WTC11 (cell line): ENCODE measurements at regions not wholly inside any gene's neighbourhood (a gene's known extent, or its start where the extent isn't known, plus 50 kb on each side); places are given as distances from the start of the nearest gene placed in this dataset.

Experiments used
- ATAC-seq: fragments of 200-7000 bp; cut with Tn5 transposase; 2 replicates; pipeline ENCODE4 v1.10.0; 2021; ENCODE audit warnings: mild to moderate bottlenecking, moderate library complexity
- CTCF ChIA-PET: fragments of 300-600 bp; sonication (Branson Sonifier 250); formaldehyde crosslinking; loops from one replicate; lab custom pipeline; 2021; ENCODE audit warnings: antibody characterized with exemption; lab: Charles Lee
- POLR2A ChIA-PET: fragments of 350-600 bp; sonication (Branson Sonifier 250); formaldehyde crosslinking; loops from one replicate; lab custom pipeline; 2021; ENCODE audit warnings: antibody characterized with exemption; lab: Charles Lee
- DNase-seq: peaks from one replicate; pipeline ENCODE4 v3.0.0; 2021; ENCODE audit warnings: low spot score
- H3K27ac Mint-ChIP-seq: 2 replicates; pipeline ENCODE4 v1.8.0; 2021; ENCODE audit warnings: mixed read lengths
- H3K27me3 Mint-ChIP-seq: 2 replicates; pipeline ENCODE4 v1.8.0; 2021; ENCODE audit warnings: low read depth, mild to moderate bottlenecking, moderate library complexity, mixed read lengths
- H3K36me3 Mint-ChIP-seq: 2 replicates; pipeline ENCODE4 v1.8.0; 2021; ENCODE audit warnings: mixed read lengths
- H3K4me1 Mint-ChIP-seq: 2 replicates; pipeline ENCODE4 v1.8.0; 2022; ENCODE audit warnings: mixed read lengths
- H3K4me3 Mint-ChIP-seq: 2 replicates; pipeline ENCODE4 v1.8.0; 2021; ENCODE audit warnings: mild to moderate bottlenecking, moderate library complexity, mixed read lengths
- H3K9me3 Mint-ChIP-seq: 2 replicates; pipeline ENCODE4 v1.8.0; 2021; ENCODE audit warnings: mixed read lengths
- CREM ChIP-seq: sonication (generic); formaldehyde crosslinking; IDR thresholded peaks from 2 replicates; pipeline ENCODE4 v1.8.1; 2022; ENCODE audit warnings: mild to moderate bottlenecking, missing genetic modification reagents, moderate library complexity
- GABPB1 ChIP-seq: sonication (generic); formaldehyde crosslinking; IDR thresholded peaks from 2 replicates; pipeline ENCODE4 v1.8.1; 2023; ENCODE audit warnings: mild to moderate bottlenecking, missing genetic modification reagents
- IRF2 ChIP-seq: sonication (generic); formaldehyde crosslinking; IDR thresholded peaks from 2 replicates; pipeline ENCODE4 v1.8.0; 2022; ENCODE audit warnings: low read depth, missing genetic modification reagents, borderline replicate concordance
- SOX15 ChIP-seq: fragments of 250-450 bp; sonication (Bioruptor Pico); IDR thresholded peaks from 2 replicates; pipeline ENCODE4 v1.9.0; 2021; ENCODE audit warnings: mild to moderate bottlenecking
- TP53 ChIP-seq: sonication (generic); formaldehyde crosslinking; IDR thresholded peaks from 2 replicates; pipeline ENCODE4 v1.8.1; 2023; ENCODE audit warnings: mild to moderate bottlenecking, missing genetic modification reagents
- ZNF317 ChIP-seq: sonication (generic); formaldehyde crosslinking; IDR thresholded peaks from 2 replicates; pipeline ENCODE4 v1.8.1; 2023; ENCODE audit warnings: low read depth, mild to moderate bottlenecking, moderate library complexity, missing genetic modification reagents, borderline replicate concordance
- ZNF396 ChIP-seq: fragments of 250-450 bp; sonication (Bioruptor Pico); IDR thresholded peaks from 2 replicates; pipeline ENCODE4 v1.8.0; 2021; ENCODE audit warnings: mild to moderate bottlenecking, moderate library complexity, borderline replicate concordance
- TF ChIP-seq, protein P1 (sequence below): sonication (generic); formaldehyde crosslinking; IDR thresholded peaks from 2 replicates; pipeline ENCODE4 v1.8.0; 2023; ENCODE audit warnings: missing genetic modification reagents
- TF ChIP-seq, protein P2 (sequence below): sonication (generic); formaldehyde crosslinking; IDR thresholded peaks from 2 replicates; pipeline ENCODE4 v1.8.1; 2023; ENCODE audit warnings: mild to moderate bottlenecking, missing genetic modification reagents, moderate library complexity
- TF ChIP-seq, protein P3 (sequence below): sonication (generic); formaldehyde crosslinking; IDR thresholded peaks from 2 replicates; pipeline ENCODE4 v1.8.1; 2022; ENCODE audit warnings: low read depth, mild to moderate bottlenecking, moderate library complexity, missing genetic modification reagents, borderline replicate concordance
- TF ChIP-seq, protein P4 (sequence below): fragments of 250-450 bp; sonication (Bioruptor Pico); conservative IDR thresholded peaks from 2 replicates; pipeline ENCODE4 v1.9.0; 2021; ENCODE audit warnings: mild to moderate bottlenecking
- TF ChIP-seq, protein P5 (sequence below): sonication (generic); formaldehyde crosslinking; IDR thresholded peaks from 2 replicates; pipeline ENCODE4 v1.8.1; 2023; ENCODE audit warnings: mild to moderate bottlenecking, missing genetic modification reagents, moderate library complexity
- TF ChIP-seq, protein P6 (sequence below): sonication (generic); formaldehyde crosslinking; conservative IDR thresholded peaks from 2 replicates; pipeline ENCODE4 v1.8.1; 2022; ENCODE audit warnings: mild to moderate bottlenecking, missing genetic modification reagents
- TF ChIP-seq, protein P7 (sequence below): sonication (generic); formaldehyde crosslinking; IDR thresholded peaks from 2 replicates; pipeline ENCODE4 v1.8.1; 2023; ENCODE audit warnings: mild to moderate bottlenecking, missing genetic modification reagents
- TF ChIP-seq, protein P8 (sequence below): sonication (generic); formaldehyde crosslinking; IDR thresholded peaks from 2 replicates; pipeline ENCODE4 v1.8.1; 2023; ENCODE audit warnings: mild to moderate bottlenecking, missing genetic modification reagents, borderline replicate concordance
- TF ChIP-seq, protein P9 (sequence below): sonication (generic); formaldehyde crosslinking; IDR thresholded peaks from 2 replicates; pipeline ENCODE4 v1.8.0; 2022; ENCODE audit warnings: mild to moderate bottlenecking, missing genetic modification reagents

DNA sequence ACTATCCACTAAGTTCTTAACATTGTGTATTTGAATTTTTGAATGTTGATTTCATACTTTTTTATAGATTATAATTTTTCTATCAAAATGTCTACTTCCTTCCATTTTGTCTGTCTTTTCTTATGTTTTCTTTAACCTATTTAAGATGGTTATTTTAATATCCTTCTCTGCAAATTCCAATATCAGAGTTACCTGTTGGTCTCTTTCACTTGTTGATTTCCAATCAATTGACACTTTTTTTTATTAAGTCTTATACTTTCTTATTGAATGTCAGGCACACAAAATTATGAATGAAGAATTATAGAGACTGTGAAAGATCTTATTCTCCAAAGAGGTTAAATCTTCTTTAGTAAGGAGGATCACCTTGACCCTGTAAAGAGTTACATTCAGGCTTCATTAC lies 448.3 kb upstream of the NRG3 start (continued):
- TF ChIP-seq, protein P1, sequence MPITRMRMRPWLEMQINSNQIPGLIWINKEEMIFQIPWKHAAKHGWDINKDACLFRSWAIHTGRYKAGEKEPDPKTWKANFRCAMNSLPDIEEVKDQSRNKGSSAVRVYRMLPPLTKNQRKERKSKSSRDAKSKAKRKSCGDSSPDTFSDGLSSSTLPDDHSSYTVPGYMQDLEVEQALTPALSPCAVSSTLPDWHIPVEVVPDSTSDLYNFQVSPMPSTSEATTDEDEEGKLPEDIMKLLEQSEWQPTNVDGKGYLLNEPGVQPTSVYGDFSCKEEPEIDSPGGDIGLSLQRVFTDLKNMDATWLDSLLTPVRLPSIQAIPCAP (CRISPR knock-in tag): no peak
- TF ChIP-seq, protein P2, sequence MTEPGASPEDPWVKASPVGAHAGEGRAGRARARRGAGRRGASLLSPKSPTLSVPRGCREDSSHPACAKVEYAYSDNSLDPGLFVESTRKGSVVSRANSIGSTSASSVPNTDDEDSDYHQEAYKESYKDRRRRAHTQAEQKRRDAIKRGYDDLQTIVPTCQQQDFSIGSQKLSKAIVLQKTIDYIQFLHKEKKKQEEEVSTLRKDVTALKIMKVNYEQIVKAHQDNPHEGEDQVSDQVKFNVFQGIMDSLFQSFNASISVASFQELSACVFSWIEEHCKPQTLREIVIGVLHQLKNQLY (CRISPR knock-in tag): no peak
- TF ChIP-seq CREM (CRISPR knock-in tag) (no peak), ZNF317 (no peak), TP53 (CRISPR knock-in tag) (no peak)
- TF ChIP-seq, protein P3, sequence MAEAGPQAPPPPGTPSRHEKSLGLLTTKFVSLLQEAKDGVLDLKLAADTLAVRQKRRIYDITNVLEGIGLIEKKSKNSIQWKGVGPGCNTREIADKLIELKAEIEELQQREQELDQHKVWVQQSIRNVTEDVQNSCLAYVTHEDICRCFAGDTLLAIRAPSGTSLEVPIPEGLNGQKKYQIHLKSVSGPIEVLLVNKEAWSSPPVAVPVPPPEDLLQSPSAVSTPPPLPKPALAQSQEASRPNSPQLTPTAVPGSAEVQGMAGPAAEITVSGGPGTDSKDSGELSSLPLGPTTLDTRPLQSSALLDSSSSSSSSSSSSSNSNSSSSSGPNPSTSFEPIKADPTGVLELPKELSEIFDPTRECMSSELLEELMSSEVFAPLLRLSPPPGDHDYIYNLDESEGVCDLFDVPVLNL: no peak
- TF ChIP-seq, protein P4, sequence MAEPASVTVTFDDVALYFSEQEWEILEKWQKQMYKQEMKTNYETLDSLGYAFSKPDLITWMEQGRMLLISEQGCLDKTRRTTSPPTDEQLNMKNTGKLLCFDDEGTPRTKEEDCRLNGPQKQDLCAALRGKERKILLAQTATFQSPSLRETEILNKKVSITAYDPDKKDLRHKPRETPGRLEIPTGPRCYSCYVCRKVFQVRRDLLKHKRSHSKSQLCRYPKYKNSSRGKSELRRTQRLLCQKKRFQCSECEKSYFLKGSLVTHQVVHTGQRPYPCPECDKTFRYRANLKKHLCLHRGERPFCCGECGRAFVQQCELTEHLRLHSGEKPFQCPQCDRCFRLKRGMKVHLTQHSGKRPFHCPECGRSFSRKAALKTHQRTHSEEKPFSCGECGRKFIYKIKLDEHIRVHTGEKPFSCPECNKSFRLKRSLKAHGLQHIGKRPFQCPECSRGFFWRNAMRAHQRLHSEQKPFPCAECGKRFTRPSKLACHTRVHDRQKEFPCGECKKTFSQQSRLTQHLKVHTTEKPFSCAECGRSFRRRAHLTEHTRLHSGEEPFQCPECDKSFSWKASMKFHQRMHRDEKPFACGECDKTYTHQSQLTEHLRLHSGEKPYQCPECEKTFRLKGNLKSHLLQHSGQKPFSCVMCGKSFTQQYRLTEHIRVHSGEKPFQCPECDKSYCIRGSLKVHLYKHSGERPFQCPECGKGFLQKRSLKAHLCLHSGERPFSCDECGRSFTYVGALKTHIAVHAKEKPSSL (CRISPR knock-in tag): no peak
- TF ChIP-seq, protein P5, sequence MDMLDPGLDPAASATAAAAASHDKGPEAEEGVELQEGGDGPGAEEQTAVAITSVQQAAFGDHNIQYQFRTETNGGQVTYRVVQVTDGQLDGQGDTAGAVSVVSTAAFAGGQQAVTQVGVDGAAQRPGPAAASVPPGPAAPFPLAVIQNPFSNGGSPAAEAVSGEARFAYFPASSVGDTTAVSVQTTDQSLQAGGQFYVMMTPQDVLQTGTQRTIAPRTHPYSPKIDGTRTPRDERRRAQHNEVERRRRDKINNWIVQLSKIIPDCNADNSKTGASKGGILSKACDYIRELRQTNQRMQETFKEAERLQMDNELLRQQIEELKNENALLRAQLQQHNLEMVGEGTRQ: no peak
- TF ChIP-seq, protein P6, sequence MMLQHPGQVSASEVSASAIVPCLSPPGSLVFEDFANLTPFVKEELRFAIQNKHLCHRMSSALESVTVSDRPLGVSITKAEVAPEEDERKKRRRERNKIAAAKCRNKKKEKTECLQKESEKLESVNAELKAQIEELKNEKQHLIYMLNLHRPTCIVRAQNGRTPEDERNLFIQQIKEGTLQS (CRISPR knock-in tag): no peak

DNA sequence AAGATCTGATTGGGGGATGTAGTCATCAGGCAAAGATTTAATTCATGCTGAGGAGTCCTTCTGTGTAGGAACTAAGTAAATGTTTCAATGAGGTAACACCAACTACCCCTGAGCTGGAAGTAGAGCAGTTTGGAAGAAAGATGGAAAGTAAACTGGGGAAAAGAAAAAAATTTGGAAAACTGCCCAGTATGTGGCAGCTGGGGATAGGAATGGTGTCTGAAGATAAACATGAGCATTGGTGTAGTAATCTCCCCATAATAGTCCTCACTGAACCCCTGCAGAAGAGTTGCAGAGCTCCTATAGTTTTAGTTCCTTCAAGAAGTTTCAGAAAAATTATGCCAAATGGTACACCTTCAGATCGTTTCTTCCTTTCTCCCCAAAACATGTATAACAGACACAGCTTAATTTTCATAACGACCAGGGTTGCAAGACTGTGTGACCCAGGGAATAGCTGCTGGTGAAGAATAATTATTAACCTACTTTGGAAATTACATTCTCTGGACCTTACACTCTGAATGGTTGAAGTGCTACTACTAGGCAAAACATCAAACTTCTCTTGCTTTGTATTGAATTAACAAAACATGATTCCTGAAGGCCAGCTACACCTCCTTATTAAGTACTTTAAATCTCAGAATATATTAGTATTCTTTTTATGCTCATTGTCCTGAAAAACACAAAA lies 446.4 kb upstream of the NRG3 start:
- H3K4me1 Mint-ChIP-seq: peaks cover 10% of the 10 kb centered on the region; the same call in 1 of the 2 replicates
- no peak overlapping the region for H3K4me3 Mint-ChIP-seq
- ATAC-seq (no peak), DNase-seq (no peak)
- H3K27me3 Mint-ChIP-seq: no peaks in the 10 kb centered on the region
- TF ChIP-seq ZNF396 (CRISPR knock-in tag) (no peak), SOX15 (CRISPR knock-in tag) (no peak), GABPB1 (CRISPR knock-in tag) (no peak)
- TF ChIP-seq, protein P7, sequence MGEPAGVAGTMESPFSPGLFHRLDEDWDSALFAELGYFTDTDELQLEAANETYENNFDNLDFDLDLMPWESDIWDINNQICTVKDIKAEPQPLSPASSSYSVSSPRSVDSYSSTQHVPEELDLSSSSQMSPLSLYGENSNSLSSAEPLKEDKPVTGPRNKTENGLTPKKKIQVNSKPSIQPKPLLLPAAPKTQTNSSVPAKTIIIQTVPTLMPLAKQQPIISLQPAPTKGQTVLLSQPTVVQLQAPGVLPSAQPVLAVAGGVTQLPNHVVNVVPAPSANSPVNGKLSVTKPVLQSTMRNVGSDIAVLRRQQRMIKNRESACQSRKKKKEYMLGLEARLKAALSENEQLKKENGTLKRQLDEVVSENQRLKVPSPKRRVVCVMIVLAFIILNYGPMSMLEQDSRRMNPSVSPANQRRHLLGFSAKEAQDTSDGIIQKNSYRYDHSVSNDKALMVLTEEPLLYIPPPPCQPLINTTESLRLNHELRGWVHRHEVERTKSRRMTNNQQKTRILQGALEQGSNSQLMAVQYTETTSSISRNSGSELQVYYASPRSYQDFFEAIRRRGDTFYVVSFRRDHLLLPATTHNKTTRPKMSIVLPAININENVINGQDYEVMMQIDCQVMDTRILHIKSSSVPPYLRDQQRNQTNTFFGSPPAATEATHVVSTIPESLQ: no peak
- ChIA-PET POLR2A (no interaction called here), CTCF (no interaction called here)
- peaks cover 26% of the 10 kb centered on the region for H3K9me3 Mint-ChIP-seq
- H3K36me3 Mint-ChIP-seq: 0 out of 2 replicates have a peak, but pooled peaks cover 3% of the 10 kb centered on the region
- H3K27ac Mint-ChIP-seq: no peak overlapping the region

DNA sequence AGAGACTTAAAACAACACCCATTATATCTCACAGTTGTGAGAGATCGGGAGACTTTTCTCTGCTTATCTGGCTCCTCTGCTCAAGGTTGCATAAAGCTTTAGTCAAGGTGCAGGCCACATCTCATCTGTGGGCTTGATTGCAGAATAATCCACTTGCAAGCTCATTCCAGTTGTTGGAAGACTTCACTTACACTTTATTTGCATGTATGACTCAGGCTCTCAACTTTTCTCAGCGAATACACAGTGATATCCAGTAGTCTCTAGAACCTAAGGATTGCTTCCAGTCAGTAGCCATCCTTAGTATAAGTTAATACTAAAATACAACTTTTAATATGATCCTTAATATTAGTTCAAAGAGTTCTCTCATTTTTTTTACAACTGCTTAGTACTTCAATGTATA lies 435.5 kb upstream of the NRG3 start:
- Mint-ChIP-seq H3K27ac (no peak overlapping the region), H3K36me3 (no peaks in the 10 kb centered on the region), H3K27me3 (no peaks in the 10 kb centered on the region), H3K9me3 (peaks cover 11% of the 10 kb centered on the region), H3K4me3 (no peak overlapping the region), H3K4me1 (peaks cover 7% of the 10 kb centered on the region)
- POLR2A ChIA-PET: no interaction called here
- no peak for ATAC-seq
- no peak for DNase-seq
- CTCF ChIA-PET: no interaction called here
- TF ChIP-seq IRF2 (no peak), CREM (CRISPR knock-in tag) (no peak)
- TF ChIP-seq, protein P8, sequence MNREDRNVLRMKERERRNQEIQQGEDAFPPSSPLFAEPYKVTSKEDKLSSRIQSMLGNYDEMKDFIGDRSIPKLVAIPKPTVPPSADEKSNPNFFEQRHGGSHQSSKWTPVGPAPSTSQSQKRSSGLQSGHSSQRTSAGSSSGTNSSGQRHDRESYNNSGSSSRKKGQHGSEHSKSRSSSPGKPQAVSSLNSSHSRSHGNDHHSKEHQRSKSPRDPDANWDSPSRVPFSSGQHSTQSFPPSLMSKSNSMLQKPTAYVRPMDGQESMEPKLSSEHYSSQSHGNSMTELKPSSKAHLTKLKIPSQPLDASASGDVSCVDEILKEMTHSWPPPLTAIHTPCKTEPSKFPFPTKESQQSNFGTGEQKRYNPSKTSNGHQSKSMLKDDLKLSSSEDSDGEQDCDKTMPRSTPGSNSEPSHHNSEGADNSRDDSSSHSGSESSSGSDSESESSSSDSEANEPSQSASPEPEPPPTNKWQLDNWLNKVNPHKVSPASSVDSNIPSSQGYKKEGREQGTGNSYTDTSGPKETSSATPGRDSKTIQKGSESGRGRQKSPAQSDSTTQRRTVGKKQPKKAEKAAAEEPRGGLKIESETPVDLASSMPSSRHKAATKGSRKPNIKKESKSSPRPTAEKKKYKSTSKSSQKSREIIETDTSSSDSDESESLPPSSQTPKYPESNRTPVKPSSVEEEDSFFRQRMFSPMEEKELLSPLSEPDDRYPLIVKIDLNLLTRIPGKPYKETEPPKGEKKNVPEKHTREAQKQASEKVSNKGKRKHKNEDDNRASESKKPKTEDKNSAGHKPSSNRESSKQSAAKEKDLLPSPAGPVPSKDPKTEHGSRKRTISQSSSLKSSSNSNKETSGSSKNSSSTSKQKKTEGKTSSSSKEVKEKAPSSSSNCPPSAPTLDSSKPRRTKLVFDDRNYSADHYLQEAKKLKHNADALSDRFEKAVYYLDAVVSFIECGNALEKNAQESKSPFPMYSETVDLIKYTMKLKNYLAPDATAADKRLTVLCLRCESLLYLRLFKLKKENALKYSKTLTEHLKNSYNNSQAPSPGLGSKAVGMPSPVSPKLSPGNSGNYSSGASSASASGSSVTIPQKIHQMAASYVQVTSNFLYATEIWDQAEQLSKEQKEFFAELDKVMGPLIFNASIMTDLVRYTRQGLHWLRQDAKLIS (CRISPR knock-in tag): no peak
- TF ChIP-seq, protein P9, sequence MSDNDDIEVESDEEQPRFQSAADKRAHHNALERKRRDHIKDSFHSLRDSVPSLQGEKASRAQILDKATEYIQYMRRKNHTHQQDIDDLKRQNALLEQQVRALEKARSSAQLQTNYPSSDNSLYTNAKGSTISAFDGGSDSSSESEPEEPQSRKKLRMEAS: no peak
